CD4-positive, alpha-beta T cell treated with Interleukin-21 for 1 hour (primary cell): ENCODE measurements at regions not wholly inside any gene's neighbourhood (a gene's known extent, or its start where the extent isn't known, plus 50 kb on each side); places are given as distances from the start of the nearest gene placed in this dataset.
"Not testable (repeated sequence)": the region's sequence is repeated elsewhere in the genome, so short reads cannot be mapped to it uniquely, and the experiment has no call there.

Experiments used
- DNase-seq: peaks from one replicate; pipeline ENCODE4 v3.0.0-alpha.2; 2020

DNA sequence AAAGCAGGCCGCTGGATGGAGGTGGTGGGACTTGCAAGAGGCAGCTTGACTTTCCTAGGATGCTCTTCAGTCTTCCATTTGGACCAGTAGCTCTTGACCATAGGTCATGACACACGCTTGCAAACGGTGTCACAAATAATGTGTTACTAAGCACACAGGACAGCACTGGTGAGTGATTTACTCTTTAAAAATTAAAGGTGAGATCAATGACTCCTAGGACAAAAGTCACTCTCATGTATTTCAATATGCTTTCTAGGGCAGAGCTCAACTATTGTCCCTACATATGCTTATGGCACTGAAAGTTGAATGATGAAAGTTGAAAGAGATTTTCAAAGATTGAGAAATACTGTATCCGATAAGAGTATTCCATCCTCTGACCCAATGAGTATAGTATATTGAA is 496.7 kb downstream of the EBF1 start:
- no peak for DNase-seq

DNA sequence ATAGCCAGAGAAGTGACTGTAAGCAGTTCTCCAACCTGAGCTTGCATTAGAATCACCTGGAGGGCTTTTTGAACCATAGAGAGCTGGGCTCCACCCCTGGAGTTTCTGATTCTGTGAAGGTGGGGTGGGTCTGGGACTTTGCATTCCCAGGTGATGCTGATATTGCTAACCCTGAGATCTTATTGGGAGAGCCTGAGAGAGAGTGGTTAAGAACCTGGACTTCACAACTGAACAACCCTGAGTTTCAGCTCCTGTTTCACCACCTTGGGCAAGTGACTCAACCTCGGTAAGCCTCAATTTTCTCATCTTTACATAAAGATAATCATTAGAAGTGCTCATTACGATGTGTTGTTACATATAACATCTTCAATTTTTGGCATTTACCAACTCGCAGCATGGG is 498.6 kb downstream of the EBF1 start:
- no peak for DNase-seq

DNA sequence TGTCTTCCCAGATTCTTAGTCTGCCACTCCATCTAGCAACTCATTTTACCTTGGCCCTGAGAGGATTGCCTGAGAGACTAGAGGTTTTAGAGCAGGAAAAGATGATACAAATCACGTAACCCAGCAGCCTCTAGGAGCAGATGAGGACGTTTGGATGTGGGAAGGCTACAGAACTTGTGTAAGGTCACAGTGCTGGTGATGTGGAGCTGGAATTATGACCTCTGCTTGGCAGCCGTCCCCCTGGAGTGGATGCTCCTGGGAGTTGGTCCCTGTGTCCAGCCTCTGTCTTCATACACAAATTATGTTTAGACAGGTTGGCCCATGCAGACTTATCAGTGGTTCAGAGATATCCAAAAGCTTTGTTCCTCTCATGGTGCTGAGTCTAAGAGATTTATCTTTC is 499.0 kb downstream of the EBF1 start:
- DNase-seq: no peak

DNA sequence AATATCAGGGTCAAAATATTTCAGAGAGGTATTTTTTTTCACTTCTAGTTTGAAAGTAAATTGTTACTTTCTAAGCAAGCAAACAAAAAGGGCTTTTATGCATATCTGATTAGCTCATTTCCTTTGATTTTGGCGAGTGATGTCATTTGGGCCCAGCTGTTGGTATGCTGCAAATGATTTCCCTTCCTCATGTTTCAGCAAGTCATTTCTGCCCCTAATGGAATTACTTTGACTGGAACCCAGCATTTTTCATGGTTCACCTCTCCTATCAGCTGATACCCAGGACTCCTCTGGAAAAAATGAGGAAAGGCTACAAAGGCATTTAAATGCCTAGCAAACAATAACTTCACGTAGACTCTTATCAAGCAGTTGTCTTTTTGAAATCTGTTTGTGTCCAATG is 500.6 kb downstream of the EBF1 start:
- DNase-seq: no peak

DNA sequence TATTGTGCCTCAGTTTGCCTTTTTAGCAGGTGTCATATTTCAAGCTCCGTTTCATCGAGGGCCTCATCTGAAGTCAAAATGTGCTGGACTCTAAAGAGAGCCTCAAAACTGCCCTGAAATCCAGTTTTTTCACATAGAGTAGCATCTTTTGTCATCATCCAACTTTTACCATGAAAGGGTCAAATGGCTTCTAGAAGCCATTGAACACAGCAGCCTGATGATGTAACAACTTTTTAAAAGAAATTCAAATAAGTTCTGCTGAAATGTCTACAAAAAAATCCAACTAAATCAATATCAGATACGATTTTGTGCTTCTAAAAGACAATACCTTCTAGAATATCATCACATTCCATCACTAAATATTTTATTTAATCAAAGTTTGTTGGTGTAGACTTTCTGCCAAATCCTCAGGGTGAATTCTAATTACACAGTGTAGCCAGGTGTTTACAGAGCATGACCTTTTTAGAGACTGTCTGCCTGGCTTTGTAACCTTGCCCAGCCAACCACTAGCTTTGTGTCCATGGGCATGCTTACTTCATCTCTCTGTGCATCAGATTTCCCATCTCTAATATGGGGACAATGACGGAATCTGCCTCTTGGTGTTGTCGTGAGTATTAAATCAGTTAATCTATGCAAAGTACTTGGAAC is 505.0 kb downstream of the EBF1 start:
- no peak for DNase-seq

DNA sequence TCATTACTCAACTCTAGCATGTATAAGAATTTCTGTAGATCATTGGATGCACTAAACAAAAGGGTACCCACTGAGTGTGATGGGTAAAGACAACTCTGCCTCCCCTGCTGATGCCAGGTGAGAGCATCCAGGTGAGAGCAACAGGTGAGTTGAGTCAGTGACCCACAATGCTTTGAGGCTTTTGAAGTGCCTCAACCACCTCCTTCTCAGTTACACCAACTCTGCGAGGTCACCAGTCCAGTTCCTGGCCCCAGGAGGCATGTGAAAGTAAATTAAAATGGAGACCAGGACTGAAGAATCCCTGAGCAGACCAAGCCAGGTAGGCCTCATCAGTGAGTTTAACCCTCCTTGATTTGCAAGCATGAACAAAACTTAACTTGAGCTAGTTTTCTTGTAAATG is 505.8 kb downstream of the EBF1 start:
- no peak for DNase-seq

DNA sequence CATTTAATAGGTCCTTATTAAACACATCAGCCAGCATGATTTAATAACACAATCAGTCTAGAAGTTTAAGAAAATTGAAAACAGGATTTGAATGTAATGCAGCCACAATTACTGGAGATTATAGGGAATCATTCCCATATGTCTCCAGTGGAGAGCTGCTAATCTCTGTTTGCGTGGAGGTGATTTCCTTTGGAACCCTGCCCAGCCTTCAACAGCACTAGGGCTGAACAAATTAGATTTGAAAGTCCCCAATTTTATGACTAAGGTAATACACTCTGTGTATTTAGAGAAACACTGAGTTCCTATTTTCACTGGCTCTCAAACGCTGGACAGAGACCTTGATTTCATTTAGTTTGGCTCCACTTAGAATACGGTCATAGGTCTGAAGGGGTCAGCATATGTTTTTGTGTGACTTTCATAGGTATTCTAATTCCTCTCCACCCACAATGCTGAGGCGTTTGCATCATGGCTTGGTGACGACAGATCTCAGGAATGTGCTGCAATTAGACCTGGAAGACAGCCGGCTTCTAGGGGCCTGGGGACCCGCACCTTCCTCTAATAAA is 508.3 kb downstream of the EBF1 start:
- DNase-seq: no peak

DNA sequence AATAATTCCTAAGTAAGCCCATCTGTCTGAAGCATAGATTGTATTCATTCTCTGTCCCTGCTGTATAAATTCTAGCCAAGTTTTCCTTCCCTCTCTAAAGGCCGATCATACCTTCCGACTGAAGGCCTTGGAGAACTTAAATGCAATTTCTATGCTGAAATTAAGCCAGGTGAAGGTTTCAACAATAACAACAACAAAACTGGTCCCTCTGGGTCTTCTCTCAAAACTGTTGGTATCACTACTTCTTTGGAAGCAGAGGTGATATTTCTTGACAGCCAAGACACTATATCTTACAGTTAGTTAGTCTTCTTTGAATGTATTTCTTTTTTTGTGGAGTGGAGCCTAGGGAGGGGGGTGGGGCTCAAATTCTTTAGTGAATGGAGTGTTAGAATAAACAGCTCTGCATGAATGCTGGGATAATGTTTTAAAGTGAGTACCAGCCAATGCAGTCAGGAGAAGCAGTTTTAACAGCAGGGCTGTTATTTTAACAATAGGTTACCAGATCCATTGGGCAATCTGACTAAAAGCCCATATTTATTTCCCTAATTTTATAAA is 508.9 kb downstream of the EBF1 start:
- DNase-seq: no peak

DNA sequence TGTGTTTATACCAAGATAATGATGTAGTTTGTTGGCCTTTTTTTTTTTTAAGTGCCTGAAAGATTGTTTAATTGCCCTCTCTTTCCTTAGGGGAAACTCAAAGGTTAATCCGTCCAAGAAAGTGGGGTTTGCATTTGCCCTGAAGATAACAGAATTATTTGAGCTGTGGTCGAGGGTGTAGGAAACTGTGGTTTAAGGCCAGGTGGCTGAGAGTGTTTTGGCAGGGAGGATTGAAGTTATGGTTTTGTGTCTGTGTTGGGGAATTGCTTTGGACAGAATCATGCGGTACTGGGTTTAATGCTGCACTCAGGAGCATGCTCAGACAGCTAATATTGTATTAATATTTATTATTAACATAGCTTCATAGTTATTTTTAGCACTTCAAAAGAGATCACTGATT is 509.8 kb downstream of the EBF1 start:
- DNase-seq: no peak

DNA sequence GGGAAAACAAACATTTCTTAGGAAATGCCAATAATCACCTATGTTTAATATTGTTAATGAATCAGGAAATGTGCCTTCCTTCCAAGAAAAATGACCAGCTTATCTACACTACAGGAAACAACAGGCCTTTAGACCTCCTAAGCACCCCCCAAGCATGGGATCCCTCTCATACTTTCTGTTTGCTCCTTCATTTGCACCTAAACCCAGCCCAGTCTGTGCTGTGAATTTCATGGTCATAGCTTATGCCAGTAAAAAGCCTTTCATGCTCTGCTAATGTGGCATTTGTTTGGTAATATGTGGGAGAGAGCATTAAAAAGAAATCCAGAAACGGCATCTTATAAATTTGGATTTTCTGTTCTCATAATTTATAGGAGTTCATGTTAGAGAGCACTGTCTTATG is 511.1 kb downstream of the EBF1 start:
- no peak for DNase-seq

DNA sequence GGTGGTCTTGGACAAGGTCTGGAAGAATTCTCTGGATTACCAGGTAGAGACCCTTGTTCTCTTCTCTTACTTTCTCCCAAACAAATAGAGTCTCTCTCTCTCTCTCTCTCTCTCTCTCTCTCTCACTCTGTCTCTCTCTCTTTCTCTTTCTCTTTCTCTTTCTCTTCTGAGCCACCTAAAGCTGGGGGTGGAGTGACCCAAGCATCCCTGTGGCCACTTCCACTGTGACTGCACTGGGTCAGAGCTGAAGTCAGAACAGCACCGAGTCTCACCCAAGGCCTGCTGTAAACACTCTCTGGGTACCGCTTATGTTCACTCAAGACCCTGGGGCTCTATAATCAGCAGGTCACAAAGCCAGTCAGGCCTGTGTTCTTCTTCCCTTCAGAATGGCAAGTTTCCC is 513.7 kb downstream of the EBF1 start:
- DNase-seq: no peak

DNA sequence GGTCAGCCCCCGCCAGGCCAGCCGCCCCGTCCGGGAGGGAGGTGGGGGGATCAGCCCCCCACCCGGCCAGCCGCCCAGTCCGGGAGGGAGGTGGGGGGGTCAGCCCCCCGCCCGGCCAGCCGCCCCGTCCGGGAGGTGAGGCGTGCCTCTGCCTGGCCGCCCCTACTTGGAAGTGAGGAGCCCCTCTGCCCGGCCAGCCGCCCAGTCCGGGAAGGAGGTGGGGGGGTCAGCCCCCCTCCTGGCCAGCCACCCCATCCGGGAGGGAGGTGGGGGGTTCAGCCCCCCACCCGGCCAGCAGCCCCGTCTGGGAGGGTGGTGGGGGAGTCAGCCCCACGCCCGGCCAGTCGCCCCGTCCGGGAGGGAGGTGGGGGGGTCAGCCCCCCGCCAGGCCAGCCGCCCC is 517.0 kb downstream of the EBF1 start:
- not testable (repeated sequence) for DNase-seq

DNA sequence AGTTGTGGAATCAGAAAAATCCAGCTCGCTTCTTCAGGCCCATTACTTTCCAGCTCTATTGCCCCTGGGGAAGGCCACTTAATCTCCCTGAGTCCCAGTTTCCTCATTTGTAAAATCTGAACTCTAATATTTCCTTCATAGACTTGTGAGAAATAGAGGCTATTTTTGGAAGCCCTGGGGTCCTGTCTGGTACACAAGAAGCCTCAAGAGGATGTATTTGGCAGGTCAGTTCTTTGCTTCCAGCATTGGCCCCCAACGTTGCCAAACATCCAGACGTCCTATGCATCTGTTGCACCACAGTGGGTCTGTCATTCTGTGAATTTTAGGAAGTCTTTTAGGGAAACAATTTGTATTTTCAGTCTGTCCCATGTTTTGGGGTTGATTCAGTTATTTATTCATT is 525.9 kb downstream of the EBF1 start:
- DNase-seq: no peak

DNA sequence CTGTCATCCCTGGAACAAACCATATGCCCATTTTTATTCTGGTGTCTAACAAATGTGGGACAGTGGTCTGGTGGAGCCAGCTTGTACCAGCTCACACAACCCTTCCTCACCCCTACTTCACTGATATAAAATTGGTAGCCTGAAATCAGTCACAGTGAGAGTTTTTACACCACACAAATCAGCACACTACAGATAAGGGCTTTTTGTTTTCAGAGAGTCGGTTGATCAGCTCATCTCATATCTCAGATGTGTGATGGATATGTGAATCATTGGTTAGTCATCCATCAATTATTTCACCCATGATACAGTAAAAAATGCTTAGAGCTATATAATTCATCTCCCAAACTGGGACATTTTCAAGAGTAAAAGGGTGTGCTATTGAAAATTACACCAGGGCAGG is 529.2 kb downstream of the EBF1 start:
- no peak for DNase-seq

DNA sequence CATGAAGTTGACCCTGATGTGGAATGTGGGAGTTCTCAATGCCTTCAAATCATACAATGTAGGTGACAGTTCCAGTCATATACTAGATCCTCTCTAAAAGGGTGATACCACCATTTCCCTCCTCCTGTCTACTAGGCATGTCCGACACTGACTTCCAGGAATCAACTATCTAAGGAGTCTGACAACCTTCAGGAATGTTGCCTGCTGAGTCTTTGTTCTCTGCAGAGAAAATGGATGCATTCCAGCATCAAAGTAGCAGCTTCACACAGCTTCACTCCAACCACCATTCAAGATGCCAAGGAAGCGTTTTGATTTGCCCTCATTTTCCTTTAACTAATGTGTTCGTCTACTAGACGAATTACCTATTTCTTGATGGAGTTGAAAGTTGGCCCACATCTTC is 530.2 kb downstream of the EBF1 start:
- DNase-seq: no peak

DNA sequence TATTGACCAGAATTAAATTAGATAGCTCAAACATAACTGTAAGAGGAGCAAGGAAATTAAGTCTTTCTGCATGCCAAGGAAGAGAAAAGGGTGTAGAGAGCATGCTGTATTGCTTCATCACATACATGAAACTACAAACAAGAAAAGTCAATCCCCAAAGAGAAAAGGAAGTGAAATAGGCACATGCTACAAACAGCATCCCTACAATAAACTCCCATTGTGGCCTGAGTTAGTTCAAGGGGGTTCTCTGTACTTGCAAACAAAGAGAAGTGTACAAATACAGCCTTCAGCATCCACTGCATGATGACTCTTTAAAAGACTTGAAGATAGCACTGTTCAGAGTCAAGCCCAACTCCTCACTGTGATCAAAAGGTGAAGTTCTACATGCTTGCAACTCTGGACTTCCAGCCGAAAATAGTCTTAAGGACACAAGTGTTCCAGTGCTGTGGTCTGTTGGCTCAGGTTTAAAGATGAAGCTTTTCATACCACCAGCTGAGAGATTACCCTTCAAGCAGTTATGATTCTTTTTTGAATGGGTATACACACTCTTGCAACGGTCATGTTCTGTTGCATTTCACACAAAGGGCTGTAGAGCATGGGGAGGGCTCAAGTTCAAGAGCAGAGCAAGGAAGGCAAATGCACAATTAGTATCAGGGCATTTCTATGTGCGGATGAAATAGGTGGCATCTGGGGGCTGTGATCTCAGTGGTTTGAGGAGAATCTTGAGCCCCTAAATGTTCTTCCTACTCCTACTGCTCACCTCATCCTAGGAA is 534.5 kb downstream of the EBF1 start:
- DNase-seq: no peak

DNA sequence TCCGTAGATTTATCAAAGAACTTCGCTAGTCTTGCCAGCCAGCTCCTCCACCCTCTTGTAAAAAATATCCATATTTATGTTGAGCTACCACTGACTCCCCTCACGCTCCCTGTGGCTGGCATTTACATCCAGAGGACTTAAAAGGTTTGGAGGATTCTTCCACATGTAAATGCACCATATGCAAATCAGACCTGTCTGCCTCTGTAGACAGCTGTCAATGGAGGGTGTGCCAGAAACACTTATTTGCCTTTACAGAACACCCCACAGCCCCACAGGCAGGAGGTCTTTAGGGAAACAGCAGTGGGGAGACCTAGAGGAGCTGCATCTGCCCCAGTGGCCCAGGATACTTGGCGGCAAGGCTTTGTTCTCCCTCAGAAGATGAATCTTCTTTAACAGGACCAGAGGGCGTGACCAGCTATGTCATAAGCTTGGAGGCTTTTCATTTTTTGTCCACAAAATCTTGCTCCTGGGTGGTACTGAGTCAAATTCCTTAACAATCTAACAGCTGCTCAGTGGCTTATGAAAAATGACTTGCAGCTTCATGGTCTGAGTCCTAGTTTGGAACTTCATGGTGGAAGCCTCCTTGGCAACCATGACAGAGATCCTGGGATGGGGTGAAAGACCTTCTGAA is 535.8 kb downstream of the EBF1 start:
- DNase-seq: no peak

DNA sequence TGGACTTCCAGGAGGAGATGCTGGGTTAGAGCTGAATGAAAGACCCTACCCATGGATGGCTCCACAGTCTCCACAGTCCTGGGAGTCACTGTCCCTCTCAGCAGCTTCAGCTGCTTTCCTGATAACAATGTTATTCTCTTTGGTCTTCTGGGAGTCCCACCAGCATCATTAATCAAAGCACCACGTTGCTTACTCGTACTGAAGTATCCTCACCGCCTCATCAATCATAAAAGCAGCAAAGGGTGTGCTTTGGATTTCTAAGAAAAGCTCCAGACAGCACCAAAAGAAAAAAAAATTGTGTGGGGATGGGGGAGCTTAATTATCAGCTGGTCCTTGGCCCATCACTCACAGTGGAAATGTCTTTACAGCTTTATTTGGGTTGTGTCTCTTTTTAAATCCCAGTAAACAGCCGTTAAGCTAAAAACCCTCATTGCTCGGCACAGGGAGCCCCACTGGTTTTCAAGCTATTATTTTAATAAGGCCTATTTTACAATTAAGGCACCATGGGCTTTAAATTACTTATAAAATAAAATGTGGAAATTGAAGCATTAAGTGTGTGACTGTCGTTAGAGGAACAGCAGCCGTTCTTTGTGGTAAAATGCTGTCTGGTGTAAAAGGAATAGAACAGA is 538.0 kb downstream of the EBF1 start:
- DNase-seq: no peak

DNA sequence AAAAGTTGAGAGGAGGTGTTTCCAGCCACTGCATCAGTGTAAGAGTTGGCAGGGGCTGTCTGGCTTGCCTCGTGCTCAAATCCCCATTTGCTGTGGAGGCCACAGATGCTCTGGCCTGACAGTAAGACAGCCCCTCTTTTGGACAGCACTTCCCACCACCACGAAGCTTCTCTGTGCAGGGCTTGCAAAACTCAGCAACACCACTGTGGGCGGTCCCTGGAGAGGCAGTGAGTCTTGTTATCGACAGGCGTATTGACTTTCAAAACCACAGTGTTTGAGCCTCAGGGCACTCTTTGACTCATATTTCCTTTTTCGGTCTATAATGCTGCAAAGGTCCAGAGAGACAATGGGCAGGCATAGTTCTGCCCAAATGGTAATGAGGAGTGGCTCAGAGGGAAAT is 539.5 kb downstream of the EBF1 start:
- DNase-seq: no peak

DNA sequence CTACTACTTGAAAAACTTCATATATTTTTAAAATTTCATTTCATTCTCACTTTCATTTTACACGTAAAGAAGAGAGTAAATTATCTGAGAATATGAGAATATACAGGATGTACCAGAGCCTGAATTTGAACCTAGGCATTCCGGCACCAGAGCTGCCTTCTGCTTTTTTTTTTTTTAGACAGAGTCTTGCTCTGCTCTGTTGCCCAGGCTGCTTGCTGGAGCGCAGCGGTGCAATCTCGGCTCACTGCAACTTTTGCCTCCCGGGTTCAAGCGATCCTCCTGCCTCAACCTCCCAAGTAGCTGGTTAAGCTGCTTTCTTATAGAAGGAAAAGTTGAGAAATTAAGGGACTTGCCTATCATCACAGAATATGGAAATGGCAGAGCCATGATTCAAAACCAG is 540.1 kb downstream of the EBF1 start:
- DNase-seq: no peak

DNA sequence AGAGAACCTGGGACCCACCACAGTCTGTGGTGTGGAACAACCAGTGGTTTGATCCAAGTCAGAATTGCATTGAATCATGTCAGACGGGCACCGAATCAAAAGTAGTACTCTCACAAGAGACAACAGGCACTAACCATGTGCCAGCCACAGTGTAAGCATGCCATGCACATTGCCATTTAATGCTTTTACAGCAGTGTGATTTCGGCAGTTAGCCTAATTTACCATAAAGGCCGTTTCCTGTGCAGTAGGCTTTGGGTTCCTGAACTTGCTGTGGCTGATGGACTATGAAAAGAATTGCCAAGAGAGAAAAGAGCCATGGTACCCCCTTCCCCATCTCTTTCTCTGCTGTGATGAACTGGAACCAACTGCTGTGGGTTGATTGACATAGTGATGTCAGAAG is 540.6 kb downstream of the EBF1 start:
- DNase-seq: no peak

DNA sequence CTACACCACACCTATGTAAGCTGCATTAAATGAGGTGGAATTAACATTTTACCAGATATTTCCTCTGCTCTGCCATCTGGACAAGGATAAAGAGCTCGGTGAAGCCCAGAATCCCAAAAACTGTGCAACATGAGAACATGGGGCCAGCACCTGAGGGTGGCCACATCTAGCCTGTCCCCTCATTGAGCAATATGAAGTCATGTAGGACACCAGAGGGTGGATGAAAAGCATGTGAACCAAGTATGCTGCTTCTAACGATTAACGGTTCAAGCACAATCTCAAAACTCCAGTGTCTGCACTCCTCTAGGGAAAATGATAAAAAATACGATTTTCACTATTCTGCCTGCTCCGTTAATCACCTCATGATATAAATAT is 545.8 kb downstream of the EBF1 start:
- DNase-seq: no peak

DNA sequence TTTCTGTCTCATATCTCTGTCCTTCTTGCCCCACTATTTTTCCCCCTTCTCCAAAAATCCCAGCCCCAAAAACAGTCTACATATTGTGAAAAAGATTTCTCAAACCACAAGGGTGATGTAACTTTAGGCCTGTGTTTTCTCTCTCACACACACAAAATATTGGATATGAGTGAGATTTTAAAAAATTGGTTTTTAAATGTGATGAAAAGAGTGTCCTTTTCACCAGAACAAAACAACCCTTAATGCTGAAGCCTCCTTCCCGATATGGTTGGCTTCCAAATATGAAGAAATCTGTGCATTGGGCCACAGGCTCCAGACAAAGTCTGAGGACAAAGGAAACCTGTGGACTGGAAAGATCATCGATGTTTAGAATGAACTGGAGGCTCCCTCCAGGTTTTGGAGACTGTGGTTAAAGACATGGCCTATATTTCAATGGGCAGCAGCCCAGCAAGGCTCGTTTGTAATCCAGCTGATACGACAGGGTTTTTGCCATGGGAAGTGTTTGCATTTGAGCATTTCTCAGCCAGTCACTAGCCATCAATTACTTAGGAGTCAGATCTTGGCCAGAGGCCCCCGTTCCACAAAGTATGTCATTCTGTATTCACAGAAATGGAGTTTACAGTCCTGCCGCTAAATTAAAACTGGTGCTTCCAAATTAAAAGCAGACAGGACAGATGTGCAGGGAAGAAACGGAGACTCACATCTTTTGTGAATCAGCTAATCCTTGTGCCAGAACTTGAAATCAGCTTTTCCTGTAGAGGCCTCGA is 546.3 kb downstream of the EBF1 start:
- DNase-seq: no peak
